Ishikawa (cell line): ENCODE measurements at regions not wholly inside any gene's neighbourhood (a gene's known extent, or its start where the extent isn't known, plus 50 kb on each side); places are given as distances from the start of the nearest gene placed in this dataset.

ENCODE experiments used
- CREB1 ChIP-seq: IDR thresholded peaks from 2 replicates; pipeline ENCODE4 v1.6.1; 2012; ENCODE audit warnings: low read depth
- EP300 ChIP-seq: IDR thresholded peaks from 2 replicates; pipeline ENCODE4 v1.6.1; 2012; ENCODE audit warnings: borderline replicate concordance
- RAD21 ChIP-seq: IDR thresholded peaks from 2 replicates; pipeline ENCODE4 v1.6.1; 2012; ENCODE audit warnings: low read depth
- ZBTB7A ChIP-seq: IDR thresholded peaks from 2 replicates; pipeline ENCODE4 v1.6.1; 2012; ENCODE audit warnings: low read depth

DNA sequence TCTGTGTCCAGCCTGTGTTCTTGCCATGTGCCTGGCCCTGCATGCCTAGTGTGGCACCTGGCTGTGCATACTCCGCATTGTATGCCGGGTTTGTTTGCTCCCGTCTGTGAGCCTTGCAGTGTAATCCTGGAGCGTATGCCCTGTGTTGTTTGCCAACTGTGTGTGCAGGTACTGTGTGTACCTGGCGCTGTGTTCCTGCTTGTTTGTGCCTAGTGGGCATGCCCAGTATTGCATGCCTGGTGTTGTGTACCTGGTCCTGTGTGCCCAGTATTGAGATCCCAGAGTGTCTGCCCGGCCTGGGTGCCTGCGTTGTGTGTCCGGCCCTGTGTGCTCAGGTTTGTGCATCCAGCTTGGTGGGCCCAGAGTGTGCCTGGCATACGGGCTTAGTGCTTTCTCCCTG, 54.5 kb upstream of the CHRNA7 start:
- TF ChIP-seq CREB1 (no peak), ZBTB7A (no peak), RAD21 (no peak), EP300 (no peak)
